Astrocyte (in vitro differentiated cells and primary cell): ENCODE measurements at regions not wholly inside any gene's neighbourhood (a gene's known extent, or its start where the extent isn't known, plus 50 kb on each side); places are given as distances from the start of the nearest gene placed in this dataset.

Experiments used
- DNase-seq: peaks from one replicate; pipeline ENCODE4 v3.0.0-alpha.2; 2010; ENCODE audit warnings: low read depth
- FAIRE-seq: peaks from 2 replicates; lab custom pipeline; 2011; peaks lifted over from hg19 to GRCh38; lab: Jason Lieb, UNC
- H2AFZ ChIP-seq: 2 replicates; pipeline ENCODE4 v1.6.0; 2012; ENCODE audit warnings: low read depth, low read length, inconsistent platforms
- H3K27ac ChIP-seq: 2 replicates; pipeline ENCODE4 v1.5.1; 2011; ENCODE audit warnings: low read depth, low read length, inconsistent platforms
- H3K27me3 ChIP-seq: 2 replicates; pipeline ENCODE4 v1.6.0; 2011; ENCODE audit warnings: low read length, inconsistent platforms; ENCODE audit not compliant: insufficient read depth
- H3K36me3 ChIP-seq: 2 replicates; pipeline ENCODE4 v1.5.1; 2011; ENCODE audit warnings: low read length, inconsistent platforms; ENCODE audit not compliant: insufficient read depth
- H3K4me1 ChIP-seq: 2 replicates; pipeline ENCODE4 v1.5.1; 2011; ENCODE audit warnings: low read length, inconsistent platforms; ENCODE audit not compliant: insufficient read depth
- H3K4me2 ChIP-seq: 2 replicates; pipeline ENCODE4 v1.6.0; 2012; ENCODE audit warnings: low read length, inconsistent platforms
- H3K4me3 ChIP-seq: 2 replicates; pipeline ENCODE4 v1.5.1; 2011; ENCODE audit warnings: low read depth, mild to moderate bottlenecking, low read length, inconsistent platforms; ENCODE audit not compliant: insufficient read depth
- H3K79me2 ChIP-seq: 2 replicates; pipeline ENCODE4 v1.6.0; 2012; ENCODE audit warnings: mild to moderate bottlenecking, low read length, inconsistent platforms; ENCODE audit not compliant: insufficient read depth
- H3K9ac ChIP-seq: 2 replicates; pipeline ENCODE4 v1.6.0; 2012; ENCODE audit warnings: mild to moderate bottlenecking, low read length, inconsistent platforms
- H3K9me3 ChIP-seq: 2 replicates; pipeline ENCODE4 v1.5.1; 2012; ENCODE audit warnings: low read depth, mild to moderate bottlenecking, low read length, inconsistent platforms; ENCODE audit not compliant: insufficient read depth
- H4K20me1 ChIP-seq: 2 replicates; pipeline ENCODE4 v1.6.0; 2012; ENCODE audit warnings: low read length, inconsistent platforms; ENCODE audit not compliant: insufficient read depth
- H3K27ac Mint-ChIP-seq: one replicate; pipeline ENCODE4 v1.8.0; 2021; ENCODE audit warnings: mild to moderate bottlenecking, mixed read lengths; ENCODE audit not compliant: unreplicated experiment
- H3K27me3 Mint-ChIP-seq: one replicate; pipeline ENCODE4 v1.8.0; 2021; ENCODE audit warnings: low read depth, mixed read lengths; ENCODE audit not compliant: unreplicated experiment
- H3K36me3 Mint-ChIP-seq: one replicate; pipeline ENCODE4 v1.8.0; 2021; ENCODE audit warnings: low read depth, mixed read lengths; ENCODE audit not compliant: unreplicated experiment
- H3K4me1 Mint-ChIP-seq: one replicate; pipeline ENCODE4 v1.8.0; 2021; ENCODE audit warnings: low read depth, mixed read lengths; ENCODE audit not compliant: unreplicated experiment
- H3K4me3 Mint-ChIP-seq: one replicate; pipeline ENCODE4 v1.8.0; 2021; ENCODE audit warnings: mild to moderate bottlenecking, moderate library complexity, mixed read lengths; ENCODE audit not compliant: unreplicated experiment
- H3K9me3 Mint-ChIP-seq: one replicate; pipeline ENCODE4 v1.8.0; 2021; ENCODE audit warnings: mild to moderate bottlenecking, mixed read lengths; ENCODE audit not compliant: unreplicated experiment
- CTCF ChIP-seq: IDR thresholded peaks from 2 replicates; pipeline ENCODE4 v1.5.1; 2011; ENCODE audit warnings: low read depth, mild to moderate bottlenecking, inconsistent platforms, low read length, moderate library complexity; ENCODE audit not compliant: insufficient read depth
- EZH2 ChIP-seq: IDR thresholded peaks from 2 replicates; pipeline ENCODE4 v1.6.1; 2012; ENCODE audit warnings: mild to moderate bottlenecking, low read length, inconsistent platforms; ENCODE audit not compliant: insufficient read depth

- H3K4me1 ChIP-seq, result no peaks in the 10 kb centered on the region
- no peak for DNase-seq
- H3K79me2 ChIP-seq, result no peaks in the 10 kb centered on the region
- H3K27ac ChIP-seq, result no peak overlapping the region
- FAIRE-seq, result no peak
- H2AFZ ChIP-seq, result no peak overlapping the region
- peaks cover 12% of the 10 kb centered on the region for H3K4me1 Mint-ChIP-seq
- H3K4me3 ChIP-seq, result no peak overlapping the region
- no peaks in the 10 kb centered on the region for H3K9me3 ChIP-seq
- H4K20me1 ChIP-seq, result no peaks in the 10 kb centered on the region
- no peak overlapping the region for H3K9ac ChIP-seq
- no peak overlapping the region for H3K27ac Mint-ChIP-seq
- no peak for TF ChIP-seq CTCF
- TF ChIP-seq EZH2, result no peak
- no peaks in the 10 kb centered on the region for H3K36me3 ChIP-seq
- no peaks in the 10 kb centered on the region for H3K27me3 ChIP-seq
- H3K4me3 Mint-ChIP-seq, result no peak overlapping the region
- H3K4me2 ChIP-seq, result no peak overlapping the region
- peaks cover 2% of the 10 kb centered on the region for H3K36me3 Mint-ChIP-seq
- peaks cover 39% of the 10 kb centered on the region for H3K27me3 Mint-ChIP-seq
- peaks cover 8% of the 10 kb centered on the region for H3K9me3 Mint-ChIP-seq
These were observed 524.1 kb upstream of the TBX3 start for GRCh38 chr12:115208098-115208497.

- peaks cover 9% of the 10 kb centered on the region for H3K4me1 Mint-ChIP-seq
- Histone ChIP-seq H3K9ac (no peak overlapping the region), H3K36me3 (no peaks in the 10 kb centered on the region), H2AFZ (no peak overlapping the region), H3K27ac (no peak overlapping the region), H3K4me3 (no peak overlapping the region), H3K4me1 (no peaks in the 10 kb centered on the region), H3K4me2 (no peak overlapping the region), H3K79me2 (no peaks in the 10 kb centered on the region), H3K9me3 (no peaks in the 10 kb centered on the region), H4K20me1 (no peaks in the 10 kb centered on the region), H3K27me3 (no peaks in the 10 kb centered on the region)
- no peak for TF ChIP-seq CTCF
- no peak for TF ChIP-seq EZH2
- peaks cover 8% of the 10 kb centered on the region for H3K9me3 Mint-ChIP-seq
- peaks cover 2% of the 10 kb centered on the region for H3K36me3 Mint-ChIP-seq
- no peak overlapping the region for H3K27ac Mint-ChIP-seq
- DNase-seq (no peak), FAIRE-seq (no peak)
- no peak overlapping the region for H3K4me3 Mint-ChIP-seq
- H3K27me3 Mint-ChIP-seq, result peaks cover 36% of the 10 kb centered on the region
These were observed 523.4 kb upstream of the TBX3 start for GRCh38 chr12:115207216-115207915.

- H3K27ac ChIP-seq, result no peak overlapping the region
- Mint-ChIP-seq H3K27ac (no peak overlapping the region), H3K36me3 (peaks cover 2% of the 10 kb centered on the region), H3K9me3 (peaks cover 7% of the 10 kb centered on the region), H3K27me3 (peaks cover 36% of the 10 kb centered on the region), H3K4me3 (no peak overlapping the region), H3K4me1 (peaks cover 9% of the 10 kb centered on the region)
- no peak overlapping the region for H2AFZ ChIP-seq
- no peaks in the 10 kb centered on the region for H3K9me3 ChIP-seq
- H3K4me2 ChIP-seq, result no peak overlapping the region
- H4K20me1 ChIP-seq, result no peaks in the 10 kb centered on the region
- no peak overlapping the region for H3K9ac ChIP-seq
- no peaks in the 10 kb centered on the region for H3K4me1 ChIP-seq
- TF ChIP-seq CTCF (no peak), EZH2 (no peak)
- H3K36me3 ChIP-seq, result no peaks in the 10 kb centered on the region
- H3K27me3 ChIP-seq, result no peaks in the 10 kb centered on the region
- H3K79me2 ChIP-seq, result no peaks in the 10 kb centered on the region
- no peak overlapping the region for H3K4me3 ChIP-seq
- DNase-seq, result no peak
- FAIRE-seq, result no peak
These were observed 522.8 kb upstream of the TBX3 start for GRCh38 chr12:115206801-115207200.
